HG03520 (cell line): ENCODE measurements at regions not wholly inside any gene's neighbourhood (a gene's known extent, or its start where the extent isn't known, plus 50 kb on each side); places are given as distances from the start of the nearest gene placed in this dataset.

Experiments
- ATAC-seq: cut with Tn5 transposase; IDR thresholded peaks from one replicate; pipeline ENCODE4 v1.9.1; 2021; ENCODE audit warnings: mild to moderate bottlenecking, moderate library complexity; ENCODE audit not compliant: unreplicated experiment

GRCh38 chr5:116654925-116655324 lies 80.3 kb upstream of the SEMA6A start:
- ATAC-seq, result no peak

- ATAC-seq, result no peak
Measured at GRCh38 chr5:116652903-116653302, 78.3 kb upstream of the SEMA6A start.

GRCh38 chr5:116652196-116652729 lies 77.6 kb upstream of the SEMA6A start:
- ATAC-seq, result peak; percentile 96

DNA sequence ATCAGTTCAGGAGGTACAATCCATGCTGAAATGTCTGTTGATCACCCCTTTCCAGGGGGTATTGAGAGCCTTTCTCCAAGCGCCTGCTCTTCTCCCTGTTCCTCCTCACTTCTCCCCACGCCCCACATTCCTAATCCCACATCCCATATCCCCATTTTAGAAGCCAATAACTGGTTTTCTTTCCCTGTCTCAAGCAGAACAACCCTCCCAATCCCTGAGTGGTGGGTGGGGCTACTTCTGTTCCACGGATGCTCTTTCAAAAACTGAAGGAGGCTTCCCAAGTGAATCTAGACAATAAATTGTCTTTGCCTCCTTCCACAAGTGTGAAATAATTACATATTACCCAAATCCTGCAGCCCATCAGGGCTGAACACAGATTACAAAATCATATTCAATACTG lies 77.0 kb upstream of the SEMA6A start:
- no peak for ATAC-seq

- no peak for ATAC-seq
Measured at GRCh38 chr5:116650964-116651363, 76.3 kb upstream of the SEMA6A start.

DNA sequence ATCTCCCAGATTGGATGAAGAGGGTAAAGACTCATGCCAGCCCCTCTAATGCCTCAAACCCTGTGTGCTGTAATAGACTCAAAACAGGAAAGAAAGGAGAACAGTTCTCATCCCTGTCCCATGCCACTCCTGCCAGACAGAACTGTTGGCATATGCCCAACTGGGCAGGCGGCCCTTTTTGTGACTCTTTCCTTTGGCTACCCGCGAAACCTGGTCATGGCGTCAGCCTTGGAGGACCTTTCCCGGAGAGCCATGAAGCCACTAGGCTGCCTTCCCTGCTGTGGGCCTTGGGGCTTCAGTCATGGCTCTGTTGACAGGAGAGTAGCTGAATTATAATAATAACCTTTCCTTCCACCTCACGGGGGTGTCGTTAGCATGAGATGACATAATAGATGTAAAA lies 75.9 kb upstream of the SEMA6A start:
- ATAC-seq, result no peak

- ATAC-seq, result no peak
Measured at GRCh38 chr5:116646611-116647289, 72.1 kb upstream of the SEMA6A start.

DNA sequence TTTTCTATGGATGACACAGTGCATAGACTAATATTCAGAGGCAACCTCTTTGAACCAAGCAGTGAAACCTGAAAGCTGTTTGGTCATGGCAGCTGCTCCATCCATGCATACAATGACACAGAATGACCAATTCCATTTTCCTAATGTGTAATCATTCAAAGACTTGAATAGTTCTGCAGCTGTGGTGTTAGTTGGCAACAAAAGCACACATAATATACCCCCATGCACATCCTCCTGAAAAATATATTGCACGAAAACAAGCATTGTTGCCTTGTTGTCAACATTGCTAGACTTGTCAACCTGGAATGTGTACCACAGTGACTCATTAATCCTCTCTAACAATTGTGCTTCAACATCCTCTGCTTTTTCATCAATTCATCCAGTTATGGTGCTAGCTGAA lies 71.0 kb upstream of the SEMA6A start:
- peak; percentile 73 for ATAC-seq

GRCh38 chr5:116640236-116640635 lies 65.6 kb upstream of the SEMA6A start:
- no peak for ATAC-seq

GRCh38 chr5:116637149-116637740 lies 62.6 kb upstream of the SEMA6A start:
- ATAC-seq, result no peak

GRCh38 chr5:116632890-116633289 lies 58.3 kb upstream of the SEMA6A start:
- no peak for ATAC-seq

DNA sequence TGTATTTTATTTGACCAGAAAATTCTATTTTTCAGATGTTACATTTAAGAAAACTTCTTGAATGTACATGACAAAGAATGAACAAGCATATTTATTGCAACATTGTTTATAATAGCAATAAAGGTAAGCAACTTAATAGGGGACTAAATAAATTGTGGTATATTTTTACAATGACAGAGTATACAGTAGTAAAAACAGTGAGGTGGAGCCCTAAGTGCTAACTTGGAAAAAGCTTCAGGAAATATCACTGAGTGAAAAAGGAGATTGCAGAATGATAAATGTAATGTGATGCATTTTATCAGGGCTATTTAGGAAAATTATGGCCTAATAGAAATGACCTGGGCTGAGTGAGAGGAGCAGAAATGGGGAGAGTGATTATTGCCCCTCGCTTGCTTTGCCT lies 56.5 kb upstream of the SEMA6A start:
- ATAC-seq, result no peak

DNA sequence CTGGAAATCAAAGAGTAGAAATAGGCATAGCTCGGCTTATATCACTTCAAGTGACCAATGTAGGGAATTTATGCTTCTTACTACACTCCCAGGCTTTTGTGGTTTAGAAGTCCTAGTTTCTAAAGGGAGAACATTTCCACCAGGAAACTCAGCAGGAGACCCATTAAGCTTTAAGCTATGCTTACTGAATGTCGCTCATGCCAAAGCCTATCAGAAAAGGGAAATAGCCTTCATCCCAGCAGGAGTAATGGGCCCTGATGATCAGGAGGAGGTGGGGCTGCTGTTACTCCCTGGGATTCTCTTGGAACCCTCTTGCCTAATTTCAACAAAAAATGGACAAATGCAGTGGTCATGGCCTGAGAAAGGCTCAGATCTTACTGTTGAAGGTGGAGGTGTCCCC lies 54.5 kb upstream of the SEMA6A start:
- ATAC-seq, result no peak

DNA sequence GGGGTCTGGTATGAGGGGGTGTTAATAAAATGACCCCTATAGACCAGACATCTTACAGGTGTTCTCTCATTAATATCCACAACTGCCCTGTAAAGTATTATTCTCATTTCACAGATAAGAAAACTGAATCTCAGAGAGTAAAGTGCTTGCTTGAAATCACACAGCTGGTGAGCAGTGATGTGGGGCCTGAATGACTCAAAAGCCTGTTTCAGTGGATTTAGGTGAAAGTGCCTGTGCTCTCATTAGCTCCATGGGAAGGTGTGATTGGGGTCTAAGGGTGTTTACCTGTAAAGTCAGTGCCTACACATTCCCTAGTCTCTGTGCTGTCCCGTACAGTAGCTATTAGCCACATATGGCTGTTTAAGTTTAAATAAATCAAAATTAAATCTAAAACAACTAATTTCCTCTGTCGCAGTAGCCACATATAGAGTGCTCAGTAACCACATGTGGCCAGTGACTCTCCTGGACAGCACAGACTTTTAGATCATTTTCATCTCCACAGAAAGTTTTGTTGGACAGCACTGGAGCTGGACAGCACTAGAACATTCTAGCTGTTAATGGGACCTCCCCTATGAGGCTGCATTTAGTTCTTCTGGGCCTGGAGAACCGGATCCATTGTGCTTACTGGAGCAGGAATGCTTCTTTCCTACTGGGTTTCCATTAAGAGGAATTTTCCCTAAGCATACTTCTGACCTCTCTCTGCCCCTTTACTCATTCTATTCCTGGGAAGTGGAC lies 52.5 kb upstream of the SEMA6A start:
- ATAC-seq, result peak; percentile 84

GRCh38 chr5:116626272-116626723 lies 51.7 kb upstream of the SEMA6A start:
- no peak for ATAC-seq
